Cerebellar cortex (tissue), 1 donor: ENCODE measurements at regions not wholly inside any gene's neighbourhood (a gene's known extent, or its start where the extent isn't known, plus 50 kb on each side); places are given as distances from the start of the nearest gene placed in this dataset.

Experiments used
- DNase-seq: peaks from one replicate; pipeline ENCODE4 v3.0.0-alpha.2; 2015; ENCODE audit warnings: low spot score

DNA sequence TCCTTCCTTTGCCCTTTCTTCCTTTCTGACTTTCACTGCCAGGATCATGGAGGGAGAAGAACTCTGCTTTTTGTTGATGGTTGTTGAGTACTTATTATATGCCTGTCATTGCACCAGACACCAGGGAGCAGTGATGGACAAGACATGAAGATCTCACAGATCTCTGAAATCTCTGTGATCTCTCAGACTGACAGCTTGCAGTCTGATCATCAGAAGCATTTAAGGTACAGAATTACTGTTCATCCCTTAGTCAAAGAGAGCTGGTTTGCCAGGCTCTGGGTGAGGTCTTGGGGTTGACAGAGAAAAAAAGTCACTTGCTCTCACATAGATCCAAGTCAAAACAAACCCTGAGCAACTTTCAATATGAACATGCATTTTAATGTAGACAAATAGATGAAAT lies 299.5 kb upstream of the FMN2 start:
- DNase-seq, result no peak

DNA sequence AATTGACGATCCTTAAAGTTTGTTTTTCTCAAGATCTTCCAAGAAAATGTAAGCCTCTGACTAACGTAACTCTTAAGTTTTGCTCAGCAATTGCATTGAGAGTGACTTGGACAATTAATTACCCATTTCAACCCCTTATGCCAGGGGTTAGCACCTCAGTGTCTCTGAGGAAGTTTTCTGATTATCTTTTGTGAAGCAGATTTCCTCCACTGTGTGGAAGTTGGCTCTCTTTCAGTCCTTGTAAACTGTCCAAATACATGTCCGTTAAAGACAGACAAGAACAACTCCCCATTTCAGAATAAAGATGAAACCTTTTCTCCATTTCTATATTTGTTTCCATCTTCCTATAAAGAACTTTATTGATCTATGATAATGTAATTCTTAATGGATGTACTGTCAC lies 296.4 kb upstream of the FMN2 start:
- DNase-seq, result no peak

DNA sequence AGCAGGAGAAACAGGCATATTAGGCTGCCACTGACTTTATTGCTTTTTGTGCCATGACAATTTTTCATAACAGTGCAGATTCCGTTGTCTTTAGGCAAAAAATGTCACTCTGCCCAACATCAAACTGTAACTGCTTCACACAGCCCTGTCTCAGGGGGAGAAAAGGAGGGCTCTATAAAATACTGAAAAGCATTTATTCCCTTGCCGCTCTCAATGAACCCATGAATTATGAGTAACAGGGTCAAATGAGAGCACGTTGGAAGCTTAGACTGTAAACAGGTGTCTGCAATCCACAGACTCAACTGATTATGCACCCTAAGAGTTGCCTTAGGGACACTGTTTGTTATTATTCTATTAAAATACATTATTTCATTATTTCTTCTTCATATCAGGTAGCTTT lies 292.1 kb upstream of the FMN2 start:
- DNase-seq, result no peak

DNA sequence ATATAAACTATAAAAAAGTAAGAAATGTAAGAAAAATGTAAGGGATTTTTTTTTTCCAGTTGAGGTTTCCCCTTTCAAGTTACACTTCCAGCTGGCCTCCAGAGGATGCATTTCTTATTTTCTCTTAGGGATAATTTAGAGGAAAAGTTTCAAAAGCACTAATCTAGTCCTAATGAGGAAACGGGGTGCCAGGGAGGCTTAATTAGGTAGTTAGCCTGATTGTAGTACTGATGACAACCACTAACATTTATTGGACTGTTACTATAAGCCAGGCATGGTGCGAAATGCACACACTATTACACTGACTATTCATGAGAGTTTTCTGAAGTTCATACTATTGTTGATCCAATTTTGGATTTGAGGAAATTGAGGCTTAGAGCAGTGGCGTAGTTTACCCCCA lies 290.8 kb upstream of the FMN2 start:
- DNase-seq, result no peak

DNA sequence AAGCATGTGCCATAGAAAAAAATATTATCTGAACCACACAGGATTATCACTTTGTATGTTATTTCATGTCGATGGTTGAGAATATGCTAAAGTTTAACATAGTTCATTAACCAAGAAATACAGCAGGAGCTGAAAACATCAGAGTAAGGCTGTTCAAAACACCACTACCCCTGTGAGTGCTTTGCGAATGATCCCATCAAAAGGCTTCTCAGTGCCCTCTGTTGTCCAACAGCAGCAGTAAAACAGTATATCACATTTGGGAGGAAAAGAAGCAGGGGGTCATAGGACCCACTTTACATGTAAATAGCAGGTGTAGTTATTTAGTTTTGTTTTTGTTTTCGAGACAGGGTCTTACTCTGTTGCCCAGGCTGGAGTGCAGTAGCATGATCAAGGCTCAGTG lies 289.4 kb upstream of the FMN2 start:
- no peak for DNase-seq

DNA sequence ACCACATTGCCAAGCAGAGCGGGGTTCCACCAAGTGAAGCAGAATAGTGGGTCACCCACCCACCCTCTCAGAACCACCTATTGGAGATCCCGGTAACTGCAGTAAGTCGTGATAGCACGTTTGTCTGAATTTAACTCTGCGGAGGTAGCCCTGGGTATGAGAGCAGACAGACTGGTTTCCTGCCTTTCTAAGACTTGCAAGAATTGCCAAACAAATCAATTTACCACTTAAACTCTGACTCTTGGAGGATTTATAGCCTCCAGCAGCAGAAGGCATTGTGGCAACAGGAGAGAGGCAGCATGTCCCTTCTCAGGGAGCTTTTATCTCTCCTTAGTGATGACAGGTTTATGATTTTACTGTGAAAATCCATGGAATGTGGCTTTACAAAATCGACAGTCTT lies 287.9 kb upstream of the FMN2 start:
- no peak for DNase-seq

DNA sequence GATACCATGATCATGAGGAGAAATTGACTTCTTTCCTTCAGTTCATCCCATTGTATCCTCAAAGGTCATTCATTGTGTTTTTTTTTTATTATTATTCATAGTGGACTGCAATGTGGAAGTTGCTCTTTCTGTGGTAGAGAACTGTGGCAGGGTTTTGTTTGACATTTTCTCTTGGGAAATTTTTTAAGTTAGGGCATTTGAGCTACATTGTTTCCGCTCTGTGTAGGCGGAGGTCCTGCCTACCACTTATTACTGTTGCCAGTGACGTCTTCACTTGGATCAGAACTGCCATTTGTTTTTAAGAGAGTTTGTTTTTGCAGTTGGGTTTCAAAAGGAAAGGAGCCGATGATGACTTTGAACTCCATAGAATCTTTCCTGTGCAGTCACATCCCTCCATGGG lies 287.4 kb upstream of the FMN2 start:
- no peak for DNase-seq

DNA sequence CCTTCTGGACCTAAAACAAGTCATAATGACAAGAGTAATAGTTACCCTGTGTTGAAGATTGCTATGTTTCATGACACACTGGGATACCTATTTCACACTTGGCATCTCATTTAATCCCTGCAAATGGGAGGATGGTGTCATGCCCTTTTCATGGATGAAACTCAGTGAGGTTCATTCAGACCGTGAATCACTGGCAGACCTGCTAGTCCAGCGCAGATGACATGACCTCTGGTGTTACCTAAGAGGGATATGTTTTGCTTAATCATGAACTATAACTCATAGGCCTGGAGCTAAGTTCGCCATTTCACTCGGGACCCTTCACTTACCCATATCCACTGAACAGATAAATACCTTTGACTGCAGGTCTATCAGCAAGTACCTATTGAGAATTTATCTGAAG lies 286.6 kb upstream of the FMN2 start:
- DNase-seq, result no peak

DNA sequence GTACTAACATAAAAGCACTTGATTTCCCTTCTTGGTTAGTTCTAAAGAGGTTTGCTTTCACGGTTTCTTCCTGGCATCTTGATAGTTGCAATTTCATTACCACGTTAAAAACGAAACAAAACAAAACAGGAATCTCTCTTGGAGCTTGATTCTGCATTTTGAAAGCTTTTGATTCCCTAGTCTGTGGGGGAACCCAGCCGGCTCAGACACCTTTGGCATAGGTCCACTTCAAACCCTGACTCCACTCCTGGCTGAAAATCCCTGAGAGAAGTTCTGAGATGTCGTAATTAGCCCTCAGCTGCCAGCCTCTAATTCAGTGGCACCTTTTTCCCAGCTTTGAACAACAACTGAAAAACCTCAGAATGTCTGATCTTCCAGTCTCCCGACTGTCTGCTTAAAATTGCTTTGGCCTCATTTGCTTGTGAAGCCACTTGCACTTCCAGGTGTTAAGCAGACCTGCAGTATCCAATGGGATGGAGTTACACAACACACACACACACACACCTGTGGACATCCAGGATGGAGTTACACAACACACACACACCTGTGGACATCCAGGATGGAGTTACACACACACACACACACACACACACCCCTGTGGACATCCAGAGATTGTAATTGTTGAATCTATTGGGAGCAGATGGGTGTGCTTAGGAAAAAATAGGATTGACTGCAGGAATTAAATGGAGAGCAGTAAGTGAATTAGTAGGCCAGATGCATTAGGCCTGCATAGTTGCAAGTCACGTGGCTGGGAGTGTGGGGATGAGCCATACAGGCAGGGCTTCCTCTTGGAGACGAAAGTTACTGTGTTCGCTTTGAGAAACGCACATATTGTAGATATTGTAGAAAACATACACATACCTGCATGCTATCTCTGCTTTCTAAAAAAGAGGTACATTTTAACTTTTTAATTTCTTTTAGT lies 285.6 kb upstream of the FMN2 start:
- DNase-seq, result no peak

DNA sequence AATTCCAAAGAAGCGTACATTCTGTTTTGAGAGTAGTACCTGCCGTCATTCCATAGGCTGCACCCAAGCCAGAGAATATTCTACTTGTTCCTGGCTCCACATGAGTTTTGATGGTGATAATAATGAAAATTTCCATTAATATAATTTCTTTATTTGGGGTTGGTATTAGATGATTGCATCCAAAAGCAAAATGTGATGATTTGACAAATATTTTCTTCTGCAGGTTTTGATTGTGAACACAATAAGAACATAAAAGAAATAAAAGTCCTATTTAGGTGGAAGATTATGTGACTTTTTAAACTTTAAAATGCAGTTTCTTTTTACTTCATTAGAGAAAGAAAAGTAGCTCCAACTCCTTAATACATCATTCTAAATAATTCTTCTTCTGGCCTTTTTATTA lies 284.8 kb upstream of the FMN2 start:
- DNase-seq, result no peak

DNA sequence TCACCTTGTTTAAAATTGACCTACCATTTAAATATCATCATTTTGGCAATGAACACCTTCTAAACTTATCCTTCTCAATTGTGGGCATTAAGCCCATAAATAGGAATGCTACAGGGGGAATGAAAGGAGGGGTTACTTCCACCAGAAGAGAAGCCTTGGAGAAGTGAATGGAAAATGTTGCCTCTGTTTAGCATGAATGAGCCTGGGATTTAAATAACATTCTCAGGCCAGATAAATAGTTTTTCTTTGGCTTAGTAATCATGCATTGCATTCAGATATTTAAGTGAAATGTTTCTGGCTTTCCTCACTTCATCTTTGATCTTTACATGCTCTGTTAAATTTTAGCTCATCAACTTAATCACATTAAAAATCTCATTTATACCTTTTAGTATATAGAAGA lies 284.3 kb upstream of the FMN2 start:
- no peak for DNase-seq

DNA sequence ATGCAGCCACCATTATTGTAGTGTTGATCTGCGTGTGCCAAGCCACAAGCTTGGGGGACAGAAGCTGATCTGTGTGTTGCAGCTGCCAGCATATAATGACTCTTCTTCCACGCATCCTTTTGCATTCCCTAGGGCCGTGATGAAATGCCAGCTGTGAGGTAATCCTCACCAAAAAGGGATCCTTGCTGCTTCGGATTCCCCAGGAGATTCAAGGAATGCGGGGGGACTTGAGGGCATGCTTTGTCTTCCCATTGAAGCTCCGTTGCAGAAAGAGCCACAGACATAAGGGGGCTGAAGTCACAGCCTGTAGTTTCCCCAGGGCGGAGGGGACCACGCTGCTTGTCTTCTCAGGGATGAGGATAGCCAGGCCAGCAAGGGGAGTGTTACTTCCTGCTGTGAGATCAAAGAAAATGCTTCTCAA lies 281.6 kb upstream of the FMN2 start:
- no peak for DNase-seq

DNA sequence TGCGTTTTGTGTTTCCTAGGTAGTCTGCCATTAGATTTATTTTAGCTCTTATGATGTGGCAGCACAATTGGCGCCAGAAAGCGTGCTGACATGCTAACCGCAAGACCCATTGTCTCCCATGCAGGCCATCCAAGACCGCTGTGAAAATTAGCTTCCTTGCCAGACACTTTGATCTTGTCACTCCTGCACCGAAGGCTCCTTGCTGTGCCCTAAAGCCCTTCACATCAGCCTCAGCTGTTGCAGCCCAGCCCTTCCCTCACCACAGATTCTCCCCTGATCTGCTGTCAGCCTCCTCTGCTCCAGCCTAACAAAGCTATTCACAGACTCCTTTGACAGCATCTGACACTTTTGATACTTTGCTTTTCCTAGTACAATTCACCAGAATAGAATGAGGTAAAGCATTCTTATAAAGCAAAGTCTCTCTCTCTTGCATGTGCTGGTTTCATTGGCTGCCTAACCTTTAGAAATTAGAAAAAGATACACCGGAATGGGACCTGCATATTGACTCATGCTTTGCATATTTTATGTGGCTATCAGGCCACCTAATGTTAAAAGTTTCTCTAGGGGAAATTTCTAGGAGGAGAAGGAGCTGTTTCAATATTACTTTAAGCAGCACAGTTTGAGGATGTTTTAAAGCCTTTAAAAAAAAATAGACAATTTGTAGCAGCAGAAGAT lies 280.3 kb upstream of the FMN2 start:
- no peak for DNase-seq

DNA sequence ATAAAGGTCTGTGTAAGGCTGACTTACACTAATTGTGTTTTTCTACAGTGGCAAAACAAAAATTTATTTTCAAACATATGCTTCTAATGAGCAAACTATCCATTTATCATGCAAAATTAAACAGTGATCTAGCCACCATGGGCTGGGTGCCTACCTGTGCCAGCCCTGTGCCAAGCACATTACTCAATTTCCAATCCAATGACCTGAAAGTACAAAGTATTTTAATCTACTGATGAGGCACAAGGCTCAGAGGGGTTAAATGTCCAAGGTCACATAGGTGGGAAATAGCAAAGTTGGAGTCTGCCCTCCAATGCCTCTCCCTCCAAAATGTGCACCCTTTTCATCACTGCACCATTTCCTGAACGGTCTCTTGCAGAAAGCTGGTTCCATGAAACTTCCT lies 279.1 kb upstream of the FMN2 start:
- no peak for DNase-seq

DNA sequence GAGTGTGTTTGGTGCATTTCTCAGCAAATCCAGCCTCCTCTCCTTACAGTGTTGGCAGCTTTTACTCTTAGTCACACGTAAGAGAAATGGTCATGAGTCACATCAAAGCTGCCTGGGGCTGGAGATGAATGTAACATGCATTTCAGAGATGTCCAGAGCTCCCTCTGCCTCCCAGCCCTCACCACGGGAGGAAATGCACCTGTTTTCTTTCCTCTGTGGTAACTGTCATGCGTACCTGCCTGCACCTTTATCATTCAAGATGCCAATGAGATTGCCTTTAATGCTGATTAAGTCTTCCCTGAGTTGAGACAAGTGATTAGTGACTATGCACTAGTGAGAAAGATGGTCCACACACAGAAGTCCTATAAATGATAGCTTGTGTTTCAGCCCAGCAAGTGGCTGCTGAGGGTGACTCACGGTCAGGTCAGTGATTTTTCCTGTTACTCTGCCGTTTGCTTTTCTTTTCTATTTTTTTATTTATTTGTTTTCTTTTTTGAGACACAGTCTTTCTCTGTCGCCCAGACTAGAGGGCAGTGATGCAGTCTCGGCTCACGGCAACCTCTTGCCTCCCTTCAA lies 277.3 kb upstream of the FMN2 start:
- DNase-seq, result no peak

DNA sequence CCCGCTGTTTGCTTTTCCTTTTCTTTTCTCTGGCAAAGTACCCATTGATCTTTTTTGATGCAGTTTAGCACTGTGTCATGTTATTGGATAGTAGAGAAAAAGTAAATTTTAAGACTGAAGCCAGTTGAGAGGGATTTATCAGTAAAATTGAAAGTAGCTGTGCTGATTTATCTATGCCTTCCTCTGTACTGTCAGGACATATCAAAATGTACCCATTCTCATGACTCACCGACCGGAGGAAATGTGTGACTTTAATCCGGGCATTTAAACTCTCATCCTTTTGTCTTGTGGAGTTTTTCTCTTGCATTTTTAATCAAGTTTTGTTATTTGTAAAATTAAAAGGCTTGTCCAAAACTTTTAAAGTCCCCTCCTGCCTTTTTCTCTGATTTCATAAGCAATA lies 276.6 kb upstream of the FMN2 start:
- DNase-seq, result no peak

DNA sequence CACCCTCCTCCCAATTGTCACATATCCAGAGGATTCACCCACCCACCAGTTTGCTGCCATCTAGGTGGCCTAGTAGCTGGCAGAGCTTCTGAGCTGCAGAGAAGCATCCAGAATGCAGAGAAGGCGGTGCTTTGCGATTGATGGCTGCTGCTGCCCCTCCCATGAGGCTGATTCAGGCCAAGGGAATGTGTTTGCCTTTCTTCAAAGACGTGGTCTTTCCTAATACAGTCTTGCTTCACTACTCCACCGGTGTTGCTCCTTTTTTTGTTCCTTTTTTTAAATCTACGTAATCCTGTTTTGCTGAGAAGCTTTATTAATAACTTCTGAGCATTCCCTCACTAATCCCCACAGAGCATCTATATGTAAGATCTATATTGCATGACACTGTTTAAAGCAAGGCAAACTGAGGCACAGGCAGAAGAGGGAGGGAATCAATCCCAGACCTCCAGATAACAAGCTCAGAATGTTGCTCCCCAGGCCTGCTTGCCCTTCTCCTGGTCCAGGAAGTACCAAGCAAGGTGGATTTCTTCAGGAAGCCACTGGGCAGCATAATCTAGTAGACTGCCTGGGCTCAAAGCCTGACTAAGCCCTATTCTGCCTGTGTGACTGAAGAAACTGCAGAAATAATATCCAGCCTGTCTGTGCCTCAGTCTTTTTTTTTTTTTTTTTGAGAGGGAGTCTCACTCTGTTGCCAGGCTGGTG lies 275.5 kb upstream of the FMN2 start:
- no peak for DNase-seq

DNA sequence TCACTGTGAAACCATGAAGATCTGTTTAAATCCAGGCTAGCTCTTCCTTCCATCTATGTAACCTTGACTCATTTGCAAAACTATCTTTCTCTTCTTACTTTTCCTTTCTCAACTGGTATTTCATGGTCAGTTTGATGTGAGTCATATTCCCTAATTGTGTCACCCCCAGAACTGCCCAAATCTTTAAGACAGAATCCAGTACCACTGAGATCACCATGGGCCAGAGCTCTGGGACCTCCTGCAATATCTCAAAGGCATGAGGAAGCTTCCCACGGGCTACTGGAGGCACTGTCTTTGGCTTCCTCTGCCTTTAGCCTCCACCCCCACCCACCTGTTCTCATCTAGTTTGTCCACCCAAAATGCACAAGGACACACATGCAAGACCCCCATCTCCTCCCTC lies 274.4 kb upstream of the FMN2 start:
- DNase-seq, result no peak

DNA sequence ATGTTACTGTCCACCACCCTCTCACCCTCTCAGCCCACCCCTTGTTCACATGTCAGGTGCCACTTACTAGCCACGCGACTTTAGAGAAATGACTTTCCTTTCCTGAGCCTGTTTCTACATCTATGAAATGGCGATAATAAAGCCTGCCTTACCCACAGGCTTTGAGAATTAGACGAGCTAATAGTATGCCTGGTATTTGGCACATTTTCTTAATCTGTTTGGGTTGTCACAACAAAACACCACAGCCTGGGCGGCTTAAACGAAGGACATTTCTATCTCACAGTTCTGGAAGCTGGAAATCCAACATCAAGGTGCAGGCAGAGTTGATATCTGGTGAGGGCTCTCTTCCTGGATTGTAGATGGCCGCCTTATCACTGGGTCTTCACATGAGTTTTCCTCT lies 273.9 kb upstream of the FMN2 start:
- no peak for DNase-seq

DNA sequence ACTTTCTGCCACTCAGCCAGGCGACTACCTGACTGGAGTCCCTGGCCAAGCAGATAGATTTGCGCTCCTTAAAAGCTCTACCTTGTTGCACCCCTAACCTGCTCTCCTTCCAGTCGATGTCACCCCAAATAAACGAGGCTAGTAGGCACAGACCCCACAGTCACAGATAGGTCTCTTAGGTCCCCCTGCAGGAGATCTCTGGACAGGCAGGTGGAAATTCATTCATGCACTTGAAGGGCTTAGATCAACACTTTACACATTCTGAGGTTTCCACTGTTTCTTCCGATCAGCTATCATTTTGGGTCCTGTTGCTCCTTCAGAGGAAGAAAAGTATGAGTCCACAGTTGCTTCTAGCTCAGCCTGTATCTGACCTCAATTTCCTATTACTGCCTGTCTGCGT lies 272.6 kb upstream of the FMN2 start:
- DNase-seq, result no peak

DNA sequence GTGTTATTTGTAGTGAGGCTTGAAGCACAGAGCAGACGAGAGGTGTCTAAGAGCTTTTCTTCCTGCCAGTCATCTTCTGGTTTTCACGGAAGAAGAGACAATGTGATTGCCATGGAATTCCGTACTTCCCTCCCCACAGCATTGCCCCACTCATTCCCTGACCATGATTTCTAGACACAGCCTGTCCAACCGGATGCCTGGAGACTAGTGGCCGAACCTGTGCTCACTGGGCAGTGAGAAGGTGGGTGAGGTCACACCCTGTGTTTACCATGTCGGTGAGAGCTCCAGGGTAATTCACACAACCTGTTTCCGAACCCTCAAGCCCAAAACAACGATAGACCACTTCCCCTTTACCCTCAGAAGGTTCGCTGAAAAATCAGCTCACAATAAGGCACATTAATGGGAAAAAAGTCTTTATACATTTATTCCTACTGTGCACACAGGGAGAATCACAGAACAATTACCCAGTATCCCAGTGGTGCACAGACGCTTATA lies 271.9 kb upstream of the FMN2 start:
- DNase-seq, result no peak

DNA sequence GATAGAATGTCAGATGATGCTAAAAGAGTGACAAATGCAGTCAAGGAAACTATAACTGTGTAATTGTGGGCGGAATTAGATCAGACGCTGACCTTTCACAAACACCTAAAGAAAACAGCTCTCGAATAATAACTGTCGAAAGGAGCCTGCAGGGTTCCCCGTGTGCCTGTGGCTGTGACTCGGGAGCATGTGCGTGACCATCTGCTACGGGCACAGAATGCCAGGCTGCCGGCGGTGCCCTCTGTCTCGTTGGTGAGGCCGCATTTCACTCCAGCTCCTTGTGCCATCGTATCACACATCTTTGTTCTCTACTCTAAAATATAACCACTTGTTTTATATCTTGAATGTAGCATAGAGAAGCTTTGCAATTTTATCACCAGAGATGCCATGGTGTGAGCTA lies 267.8 kb upstream of the FMN2 start:
- DNase-seq, result peak; percentile 74

DNA sequence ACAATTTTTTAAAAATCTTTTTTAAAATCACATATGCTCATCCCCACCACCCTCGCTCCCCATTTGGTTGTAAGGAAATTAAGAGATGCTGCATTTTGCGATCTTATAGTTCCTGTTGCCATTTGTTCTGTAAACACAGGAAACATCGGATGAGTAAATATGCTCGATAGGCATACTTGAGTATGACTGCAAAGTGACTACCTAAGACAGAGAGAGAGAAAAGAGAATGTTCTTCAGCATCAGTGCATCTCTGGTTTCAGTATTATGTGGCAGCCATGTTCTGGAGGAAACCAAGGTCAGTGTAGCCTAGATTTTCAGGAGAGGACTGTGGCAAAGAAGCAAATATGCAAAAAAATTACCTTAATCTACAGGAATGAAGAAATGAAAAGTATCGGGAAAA lies 265.5 kb upstream of the FMN2 start:
- no peak for DNase-seq
